NT2/D1 (cell line): ENCODE measurements at regions not wholly inside any gene's neighbourhood (a gene's known extent, or its start where the extent isn't known, plus 50 kb on each side); places are given as distances from the start of the nearest gene placed in this dataset.

Experiments
- DNase-seq: peaks from one replicate; pipeline ENCODE4 v3.0.0-alpha.2; 2011; ENCODE audit warnings: low read depth, low spot score
- H3K27me3 ChIP-seq: 2 replicates; pipeline ENCODE4 v1.6.0; 2011; ENCODE audit warnings: mild to moderate bottlenecking; ENCODE audit not compliant: insufficient read length, insufficient read depth
- H3K36me3 ChIP-seq: 2 replicates; pipeline ENCODE4 v1.6.1; 2011; ENCODE audit warnings: mild to moderate bottlenecking, low read length, mixed read lengths; ENCODE audit not compliant: insufficient read depth, insufficient read length
- H3K4me1 ChIP-seq: 2 replicates; pipeline ENCODE4 v1.5.1; 2011; ENCODE audit not compliant: insufficient read depth, insufficient read length
- H3K4me3 ChIP-seq: 2 replicates; pipeline ENCODE4 v1.5.1; 2011; ENCODE audit warnings: low read depth; ENCODE audit not compliant: insufficient read length
- H3K9ac ChIP-seq: 2 replicates; pipeline ENCODE4 v1.6.0; 2011; ENCODE audit warnings: low read depth; ENCODE audit not compliant: insufficient read length
- H3K9me3 ChIP-seq: 2 replicates; pipeline ENCODE4 v1.5.1; 2011; ENCODE audit warnings: mild to moderate bottlenecking, low read length; ENCODE audit not compliant: insufficient read depth
- SUZ12 ChIP-seq: IDR thresholded peaks from 2 replicates; pipeline ENCODE4 v1.6.1; 2011; ENCODE audit not compliant: insufficient read length, insufficient read depth; ENCODE audit errors: extremely low read depth
- YY1 ChIP-seq: IDR thresholded peaks from 2 replicates; pipeline ENCODE4 v1.6.1; 2011; ENCODE audit not compliant: insufficient read length, insufficient read depth
- ZNF274 ChIP-seq: IDR thresholded peaks from 2 replicates; pipeline ENCODE4 v1.6.1; 2011; ENCODE audit warnings: mild to moderate bottlenecking, low read depth, low read length

GRCh38 chr1:106615473-106615872 is 441.0 kb upstream of the PRMT6 start:
- H3K9me3 ChIP-seq, result no peaks in the 10 kb centered on the region
- H3K4me1 ChIP-seq, result no peaks in the 10 kb centered on the region
- H3K27me3 ChIP-seq, result no peaks in the 10 kb centered on the region
- TF ChIP-seq SUZ12 (no peak), ZNF274 (no peak), YY1 (no peak)
- H3K36me3 ChIP-seq, result no peaks in the 10 kb centered on the region
- DNase-seq, result no peak
- no peak overlapping the region for H3K4me3 ChIP-seq
- no peak overlapping the region for H3K9ac ChIP-seq

GRCh38 chr1:106619080-106619826 is 437.2 kb upstream of the PRMT6 start:
- H3K9me3 ChIP-seq, result no peaks in the 10 kb centered on the region
- no peaks in the 10 kb centered on the region for H3K4me1 ChIP-seq
- no peaks in the 10 kb centered on the region for H3K36me3 ChIP-seq
- no peak for DNase-seq
- no peaks in the 10 kb centered on the region for H3K27me3 ChIP-seq
- H3K9ac ChIP-seq, result no peak overlapping the region
- TF ChIP-seq SUZ12 (no peak), YY1 (no peak), ZNF274 (no peak)
- H3K4me3 ChIP-seq, result no peak overlapping the region

GRCh38 chr1:106619827-106620134 is 436.7 kb upstream of the PRMT6 start:
- no peak for DNase-seq
- no peaks in the 10 kb centered on the region for H3K27me3 ChIP-seq
- H3K4me3 ChIP-seq, result no peak overlapping the region
- TF ChIP-seq ZNF274, result no peak
- TF ChIP-seq YY1, result no peak
- no peak for TF ChIP-seq SUZ12
- no peaks in the 10 kb centered on the region for H3K4me1 ChIP-seq
- H3K9ac ChIP-seq, result no peak overlapping the region
- no peaks in the 10 kb centered on the region for H3K36me3 ChIP-seq
- no peaks in the 10 kb centered on the region for H3K9me3 ChIP-seq

GRCh38 chr1:106620521-106620954 is 435.9 kb upstream of the PRMT6 start:
- H3K36me3 ChIP-seq, result no peaks in the 10 kb centered on the region
- H3K27me3 ChIP-seq, result no peaks in the 10 kb centered on the region
- no peak overlapping the region for H3K4me3 ChIP-seq
- no peaks in the 10 kb centered on the region for H3K9me3 ChIP-seq
- H3K9ac ChIP-seq, result no peak overlapping the region
- no peaks in the 10 kb centered on the region for H3K4me1 ChIP-seq
- TF ChIP-seq YY1 (no peak), ZNF274 (no peak), SUZ12 (no peak)
- DNase-seq, result no peak

GRCh38 chr1:106621853-106622252 is 434.6 kb upstream of the PRMT6 start:
- no peaks in the 10 kb centered on the region for H3K9me3 ChIP-seq
- TF ChIP-seq SUZ12 (no peak), ZNF274 (no peak), YY1 (no peak)

GRCh38 chr1:106637566-106637965 is 418.9 kb upstream of the PRMT6 start:
- H3K36me3 ChIP-seq, result no peaks in the 10 kb centered on the region
- TF ChIP-seq ZNF274 (no peak), YY1 (no peak), SUZ12 (no peak)
- no peak for DNase-seq
- H3K4me1 ChIP-seq, result no peaks in the 10 kb centered on the region
- no peak overlapping the region for H3K4me3 ChIP-seq
- no peaks in the 10 kb centered on the region for H3K9me3 ChIP-seq
- H3K9ac ChIP-seq, result no peak overlapping the region
- H3K27me3 ChIP-seq, result no peaks in the 10 kb centered on the region

More at GRCh38 chr1:106621853-106622252, 434.6 kb upstream of the PRMT6 start:
- Histone ChIP-seq H3K4me3 (no peak overlapping the region), H3K9ac (no peak overlapping the region), H3K4me1 (no peaks in the 10 kb centered on the region), H3K27me3 (no peaks in the 10 kb centered on the region), H3K36me3 (no peaks in the 10 kb centered on the region)
- no peak for DNase-seq

GRCh38 chr1:106646261-106646784 is 410.2 kb upstream of the PRMT6 start:
- DNase-seq, result no peak
- H3K4me1 ChIP-seq, result no peaks in the 10 kb centered on the region
- H3K36me3 ChIP-seq, result no peaks in the 10 kb centered on the region
- no peak overlapping the region for H3K9ac ChIP-seq
- no peak overlapping the region for H3K4me3 ChIP-seq
- no peaks in the 10 kb centered on the region for H3K27me3 ChIP-seq
- no peaks in the 10 kb centered on the region for H3K9me3 ChIP-seq
- no peak for TF ChIP-seq SUZ12
- TF ChIP-seq ZNF274, result no peak
- TF ChIP-seq YY1, result no peak
